Uterus (tissue), 3 donors: ENCODE measurements at regions not wholly inside any gene's neighbourhood (a gene's known extent, or its start where the extent isn't known, plus 50 kb on each side); places are given as distances from the start of the nearest gene placed in this dataset.
"Not testable (repeated sequence)": the region's sequence is repeated elsewhere in the genome, so short reads cannot be mapped to it uniquely, and the experiment has no call there.

ENCODE experiments used
- DNase-seq, 2 donors: peaks; one replicate each; pipeline ENCODE4 v3.0.0-alpha.2; 2019 to 2020
- H3K27ac ChIP-seq, 2 donors: fragments of 200-600 bp; sonication (generic); 1 replicate in 1 of 2; 2 replicates in 1 of 2; pipeline ENCODE4 v1.5.1; 2016 to 2018
- H3K27me3 ChIP-seq, 2 donors: fragments of 200-600 bp; sonication (generic); one replicate each; pipeline ENCODE4 v1.5.1; 2018 to 2019; ENCODE audit warnings: control low read depth in 1 of 2
- H3K36me3 ChIP-seq, 2 donors: fragments of 200-600 bp; sonication (generic); one replicate each; pipeline ENCODE4 v1.5.1; 2019; ENCODE audit warnings: control low read depth in 1 of 2
- H3K4me1 ChIP-seq, 2 donors: fragments of 200-600 bp; sonication (generic); one replicate each; pipeline ENCODE4 v1.5.1; 2018 to 2019; ENCODE audit warnings: control low read depth in 1 of 2
- H3K4me3 ChIP-seq, 2 donors: fragments of 200-600 bp; sonication (generic); 1 replicate in 1 of 2; 2 replicates in 1 of 2; pipeline ENCODE4 v1.5.1; 2018 to 2019; ENCODE audit warnings: mild to moderate bottlenecking in 1 of 2
- H3K9me3 ChIP-seq, 2 donors: fragments of 200-600 bp; sonication (generic); one replicate each; pipeline ENCODE4 v1.5.1; 2019; ENCODE audit warnings: control low read depth in 1 of 2
- POLR2A ChIP-seq, 2 donors: fragments of 450-650 bp; IDR thresholded peaks; one replicate each; pipeline ENCODE4 v1.6.1; 2016; ENCODE audit warnings: antibody characterized with exemption in 2 of 2, mild to moderate bottlenecking in 1 of 2, moderate library complexity in 1 of 2
- intact Hi-C: fragments of 100-400 bp; cut with DNase I; formaldehyde crosslinking; loops from one replicate; pipeline ENCODE4 v1.15.1; 2023; ENCODE audit warnings: low total_unique reads
- TF ChIP-seq, protein P1 (sequence below), 4 experiments: fragments of 200-600 bp in 2 of 4; fragments of 450-650 bp in 2 of 4; sonication (generic) in 2 of 4; IDR thresholded peaks; one replicate each; pipeline ENCODE4 v1.5.1; 2016 to 2019; ENCODE audit warnings: antibody characterized with exemption in 4 of 4, mild to moderate bottlenecking in 2 of 4, moderate library complexity in 1 of 4
- donor health status: DM: yes; HTN: yes; CAD: no.

DNA sequence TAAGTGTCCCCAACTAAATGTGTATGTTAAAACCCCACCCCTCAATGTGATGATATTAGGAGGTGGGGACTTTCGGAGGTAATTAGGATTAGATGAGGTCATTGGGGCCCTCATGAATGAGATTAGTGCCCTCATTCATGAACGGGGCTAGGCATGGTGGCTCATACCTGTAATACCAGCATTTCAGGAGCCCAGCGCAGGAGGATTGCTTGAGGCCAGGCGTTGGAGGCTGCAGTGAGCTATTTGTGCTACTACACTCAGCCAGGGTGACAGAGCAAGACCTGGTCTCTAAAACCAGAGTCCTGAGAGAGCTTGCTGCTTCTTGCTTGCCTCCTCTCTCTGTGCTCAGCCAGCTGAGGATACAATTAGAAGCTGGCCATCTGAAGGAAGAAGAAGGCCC, 62.1 kb upstream of the HSPA9 start:
- intact Hi-C loops, result no loop called here
- H3K4me3 ChIP-seq, result no peak overlapping the region
- H3K4me1 ChIP-seq, result no peaks in the 10 kb centered on the region
- H3K36me3 ChIP-seq, result no peaks in the 10 kb centered on the region
- H3K27ac ChIP-seq, result no peak overlapping the region
- H3K27me3 ChIP-seq, result no peaks in the 10 kb centered on the region
- TF ChIP-seq, protein P1, sequence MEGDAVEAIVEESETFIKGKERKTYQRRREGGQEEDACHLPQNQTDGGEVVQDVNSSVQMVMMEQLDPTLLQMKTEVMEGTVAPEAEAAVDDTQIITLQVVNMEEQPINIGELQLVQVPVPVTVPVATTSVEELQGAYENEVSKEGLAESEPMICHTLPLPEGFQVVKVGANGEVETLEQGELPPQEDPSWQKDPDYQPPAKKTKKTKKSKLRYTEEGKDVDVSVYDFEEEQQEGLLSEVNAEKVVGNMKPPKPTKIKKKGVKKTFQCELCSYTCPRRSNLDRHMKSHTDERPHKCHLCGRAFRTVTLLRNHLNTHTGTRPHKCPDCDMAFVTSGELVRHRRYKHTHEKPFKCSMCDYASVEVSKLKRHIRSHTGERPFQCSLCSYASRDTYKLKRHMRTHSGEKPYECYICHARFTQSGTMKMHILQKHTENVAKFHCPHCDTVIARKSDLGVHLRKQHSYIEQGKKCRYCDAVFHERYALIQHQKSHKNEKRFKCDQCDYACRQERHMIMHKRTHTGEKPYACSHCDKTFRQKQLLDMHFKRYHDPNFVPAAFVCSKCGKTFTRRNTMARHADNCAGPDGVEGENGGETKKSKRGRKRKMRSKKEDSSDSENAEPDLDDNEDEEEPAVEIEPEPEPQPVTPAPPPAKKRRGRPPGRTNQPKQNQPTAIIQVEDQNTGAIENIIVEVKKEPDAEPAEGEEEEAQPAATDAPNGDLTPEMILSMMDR (IDR thresholded peaks at IDR 0.05), result no peak
- no peak for TF ChIP-seq POLR2A (IDR thresholded peaks at IDR 0.05)
- H3K9me3 ChIP-seq, result no peaks in the 10 kb centered on the region
- no peak for DNase-seq

DNA sequence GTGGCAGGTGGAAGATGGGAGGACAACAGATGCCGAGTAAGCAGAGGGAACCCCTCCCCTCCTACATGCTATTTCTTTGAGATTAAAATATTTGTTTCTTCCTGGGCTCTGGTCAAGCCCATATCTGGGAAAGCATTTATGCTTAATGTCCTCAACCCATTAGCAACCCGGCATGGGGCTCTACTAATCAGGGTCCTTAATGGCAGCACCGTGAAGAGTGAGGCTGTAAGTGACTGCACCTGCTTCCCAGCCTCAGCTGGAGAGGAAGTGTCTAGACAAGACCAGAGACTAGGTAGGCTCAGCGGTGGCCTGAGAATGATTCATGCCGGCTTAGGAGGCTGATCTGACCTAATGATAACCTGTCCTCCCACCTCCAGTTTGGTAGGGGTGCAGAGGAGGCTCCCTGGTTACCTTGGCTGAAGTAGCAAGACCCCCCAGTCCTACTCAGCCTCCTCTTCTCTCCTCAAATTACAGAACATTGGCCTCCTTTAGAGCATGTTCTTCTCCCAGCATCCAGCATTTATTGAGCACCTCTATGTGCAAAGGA, 61.3 kb upstream of the HSPA9 start:
- H3K4me3 ChIP-seq, result no peak overlapping the region
- H3K9me3 ChIP-seq, result no peaks in the 10 kb centered on the region
- H3K4me1 ChIP-seq, result no peaks in the 10 kb centered on the region
- no peak for DNase-seq
- H3K27ac ChIP-seq, result no peak overlapping the region
- intact Hi-C loops, result no loop called here
- H3K36me3 ChIP-seq, result no peaks in the 10 kb centered on the region
- TF ChIP-seq, protein P1 (IDR thresholded peaks at IDR 0.05), result no peak
- TF ChIP-seq POLR2A (IDR thresholded peaks at IDR 0.05), result no peak
- H3K27me3 ChIP-seq, result no peaks in the 10 kb centered on the region

DNA sequence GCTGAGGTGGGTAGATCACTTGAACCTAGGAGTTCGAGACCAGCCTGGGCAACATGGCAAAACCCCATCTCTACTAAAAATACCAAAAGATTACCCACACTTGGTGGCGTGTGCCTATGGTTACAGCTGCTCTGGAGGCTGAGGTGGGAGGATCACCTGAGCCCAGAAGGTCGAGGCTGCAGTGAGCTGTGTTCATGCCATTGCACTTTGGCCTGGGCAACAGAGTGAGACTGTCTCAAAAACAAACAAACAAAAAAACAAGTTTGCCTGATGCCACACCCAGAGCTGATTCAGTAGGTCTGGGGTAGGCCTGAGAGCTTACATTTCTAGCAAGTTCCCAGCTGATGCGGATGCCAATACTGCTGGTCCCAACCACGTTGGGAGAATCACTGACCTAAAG, 60.5 kb upstream of the HSPA9 start:
- H3K4me3 ChIP-seq, result no peak overlapping the region
- DNase-seq, result no peak
- H3K36me3 ChIP-seq, result no peaks in the 10 kb centered on the region
- TF ChIP-seq, protein P1 (IDR thresholded peaks at IDR 0.05), result no peak
- TF ChIP-seq POLR2A (IDR thresholded peaks at IDR 0.05), result no peak
- no peaks in the 10 kb centered on the region for H3K4me1 ChIP-seq
- H3K27ac ChIP-seq, result peak overlapping the region in 1 of 2 donors; percentile 72
- intact Hi-C loops, result no loop called here
- H3K9me3 ChIP-seq, result no peaks in the 10 kb centered on the region
- no peaks in the 10 kb centered on the region for H3K27me3 ChIP-seq

DNA sequence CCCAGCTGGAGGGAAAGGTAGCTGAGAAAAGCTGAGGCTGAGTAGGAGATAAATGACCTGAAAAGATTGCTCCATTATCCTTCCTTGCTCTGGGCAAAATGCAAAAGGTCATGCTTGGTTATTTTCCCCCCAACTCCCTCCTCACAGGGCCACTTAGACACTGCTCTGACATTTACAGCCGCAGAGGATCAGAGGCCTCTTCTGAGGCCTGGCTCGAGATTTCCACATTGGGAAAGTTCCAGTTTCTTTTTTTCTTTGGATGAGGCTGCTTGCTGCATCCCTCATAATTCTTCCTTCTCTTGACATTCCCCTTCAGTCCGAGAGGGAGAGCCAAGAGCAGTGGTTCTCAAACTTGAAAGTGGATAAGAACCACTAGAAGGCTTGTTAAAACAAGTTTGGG, 60.1 kb upstream of the HSPA9 start:
- no peaks in the 10 kb centered on the region for H3K9me3 ChIP-seq
- no peaks in the 10 kb centered on the region for H3K36me3 ChIP-seq
- peak; percentile 66 for DNase-seq
- no peak for TF ChIP-seq POLR2A (IDR thresholded peaks at IDR 0.05)
- TF ChIP-seq, protein P1 (IDR thresholded peaks at IDR 0.05), result no peak
- H3K27ac ChIP-seq, result peak overlapping the region; percentile 64 to 72
- H3K4me1 ChIP-seq, result no peaks in the 10 kb centered on the region
- H3K27me3 ChIP-seq, result no peaks in the 10 kb centered on the region
- H3K4me3 ChIP-seq, result no peak overlapping the region
- intact Hi-C loops, result no loop called here

DNA sequence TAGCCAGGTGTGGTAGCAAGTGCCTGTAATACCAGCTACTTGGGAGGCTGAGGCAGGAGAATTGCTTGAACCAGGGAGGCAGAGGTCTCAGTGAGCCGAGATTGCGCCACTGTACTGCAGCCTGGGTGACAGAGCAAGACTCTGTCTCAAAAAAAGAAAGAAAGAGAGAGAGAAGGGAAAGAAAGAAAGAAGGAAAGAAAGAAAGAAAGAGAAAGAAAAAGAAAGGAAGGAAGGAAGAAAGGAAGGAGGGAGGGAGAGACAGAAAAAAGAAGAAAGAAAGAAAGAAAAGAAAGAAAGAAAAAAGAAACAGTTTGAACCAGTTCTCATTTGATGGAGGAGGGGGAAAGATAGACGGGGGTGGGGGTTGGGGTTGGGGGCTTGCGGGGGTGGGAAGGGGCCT, 59.6 kb upstream of the HSPA9 start:
- H3K27ac ChIP-seq, result peak overlapping the region; percentile 64 to 72
- H3K4me1 ChIP-seq, H3K9me3 ChIP-seq, H3K27me3 ChIP-seq, H3K36me3 ChIP-seq, DNase-seq, intact Hi-C loops, H3K4me3 ChIP-seq: not testable (repeated sequence)

DNA sequence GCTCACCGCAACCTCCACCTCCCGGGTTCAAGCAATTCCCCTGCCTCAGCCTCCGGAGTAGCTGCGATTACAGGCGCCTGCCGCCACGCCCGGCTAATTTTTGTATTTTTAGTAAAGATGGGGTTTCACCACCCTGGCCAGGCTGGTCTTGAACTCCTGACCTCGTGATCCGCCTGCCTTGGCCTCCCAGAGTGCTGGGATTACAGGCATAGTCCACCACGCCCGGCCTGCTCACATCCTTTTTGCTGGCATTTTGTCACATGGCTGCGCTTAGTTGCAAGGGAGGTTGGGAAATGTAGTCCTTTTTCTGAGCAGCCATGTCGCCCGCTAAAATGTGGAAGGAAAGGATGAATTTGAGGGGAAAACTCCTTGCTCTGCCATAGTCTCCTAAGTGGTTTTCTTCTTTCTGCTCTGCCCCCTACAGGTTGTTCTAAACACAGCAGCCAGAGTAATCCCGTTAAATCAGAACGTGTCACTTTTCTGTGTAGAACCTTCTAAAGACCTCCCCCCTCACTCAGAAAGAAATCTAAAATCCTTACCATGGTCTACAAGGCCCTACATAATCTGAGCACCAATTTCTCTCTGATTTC, 57.8 kb upstream of the HSPA9 start:
- H3K9me3 ChIP-seq, result no peaks in the 10 kb centered on the region
- H3K36me3 ChIP-seq, result no peaks in the 10 kb centered on the region
- intact Hi-C loops, result no loop called here
- no peak for TF ChIP-seq POLR2A (IDR thresholded peaks at IDR 0.05)
- TF ChIP-seq, protein P1 (IDR thresholded peaks at IDR 0.05), result peak in 2 of 4 experiments; percentile 13 to 35
- no peak overlapping the region for H3K27ac ChIP-seq
- no peaks in the 10 kb centered on the region for H3K27me3 ChIP-seq
- no peak overlapping the region for H3K4me3 ChIP-seq
- DNase-seq, result peak; percentile 51 to 60
- H3K4me1 ChIP-seq, result no peaks in the 10 kb centered on the region
